ENCODE measurements at regions not wholly inside any gene's neighbourhood (a gene's known extent, or its start where the extent isn't known, plus 50 kb on each side); places are given as distances from the start of the nearest gene placed in this dataset.

DNA sequence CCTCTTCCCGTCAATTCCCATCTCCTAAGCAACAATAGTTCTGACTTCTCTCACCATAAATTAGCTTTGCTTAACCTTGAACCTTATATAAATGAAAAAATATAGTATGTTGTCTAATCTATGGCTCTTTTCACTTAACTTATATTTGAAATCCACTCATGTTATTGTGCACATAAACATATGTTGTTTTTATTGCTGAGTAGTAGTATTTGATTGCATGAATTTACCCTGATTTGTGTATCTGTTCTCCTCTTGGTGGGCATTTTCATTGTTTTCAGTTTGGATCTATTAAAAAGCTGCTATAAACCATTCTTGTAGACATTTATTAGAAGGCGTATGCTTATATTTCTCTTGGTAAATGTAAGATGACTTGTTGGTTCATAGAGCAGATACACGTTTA, 874.3 kb upstream of the ZEB2 start:
- Histone ChIP-seq H3K27me3 (no peaks in the 10 kb centered on the region), H3K4me1 (no peaks in the 10 kb centered on the region), H3K9me3 (no peaks in the 10 kb centered on the region), H3K4me3 (no peak overlapping the region), H3K27ac (no peak overlapping the region), H3K36me3 (no peaks in the 10 kb centered on the region)
- intact Hi-C loops (cut with DNase I; ENCODE audit: low total_unique reads): no loop called here
- TF ChIP-seq POLR2A (IDR thresholded peaks at IDR 0.05): no peak
- no peak for DNase-seq

DNA sequence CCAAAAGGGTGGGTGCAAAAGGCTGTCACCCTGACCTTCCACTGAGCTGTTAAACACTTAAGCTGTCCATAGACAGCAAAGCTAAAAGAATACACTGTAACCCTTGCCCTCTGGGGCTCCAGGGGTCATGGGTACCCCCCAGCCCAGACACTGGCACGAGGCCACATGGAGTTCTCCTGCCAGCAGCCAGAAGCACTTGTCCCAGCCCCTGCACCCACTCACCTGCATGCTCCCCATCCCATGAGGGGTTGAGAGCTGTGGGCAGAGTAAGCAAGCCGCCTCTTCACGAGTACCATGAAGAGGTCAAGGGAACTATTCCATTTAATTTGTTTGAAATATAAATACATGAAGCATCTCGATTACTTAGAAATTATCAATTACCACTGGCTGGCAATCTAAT, 867.1 kb upstream of the ZEB2 start:
- Histone ChIP-seq H3K9me3 (no peaks in the 10 kb centered on the region), H3K4me3 (no peak overlapping the region), H3K4me1 (no peaks in the 10 kb centered on the region), H3K27ac (no peak overlapping the region), H3K27me3 (no peaks in the 10 kb centered on the region), H3K36me3 (no peaks in the 10 kb centered on the region)
- TF ChIP-seq POLR2A (IDR thresholded peaks at IDR 0.05): no peak
- TF ChIP-seq, protein P1, sequence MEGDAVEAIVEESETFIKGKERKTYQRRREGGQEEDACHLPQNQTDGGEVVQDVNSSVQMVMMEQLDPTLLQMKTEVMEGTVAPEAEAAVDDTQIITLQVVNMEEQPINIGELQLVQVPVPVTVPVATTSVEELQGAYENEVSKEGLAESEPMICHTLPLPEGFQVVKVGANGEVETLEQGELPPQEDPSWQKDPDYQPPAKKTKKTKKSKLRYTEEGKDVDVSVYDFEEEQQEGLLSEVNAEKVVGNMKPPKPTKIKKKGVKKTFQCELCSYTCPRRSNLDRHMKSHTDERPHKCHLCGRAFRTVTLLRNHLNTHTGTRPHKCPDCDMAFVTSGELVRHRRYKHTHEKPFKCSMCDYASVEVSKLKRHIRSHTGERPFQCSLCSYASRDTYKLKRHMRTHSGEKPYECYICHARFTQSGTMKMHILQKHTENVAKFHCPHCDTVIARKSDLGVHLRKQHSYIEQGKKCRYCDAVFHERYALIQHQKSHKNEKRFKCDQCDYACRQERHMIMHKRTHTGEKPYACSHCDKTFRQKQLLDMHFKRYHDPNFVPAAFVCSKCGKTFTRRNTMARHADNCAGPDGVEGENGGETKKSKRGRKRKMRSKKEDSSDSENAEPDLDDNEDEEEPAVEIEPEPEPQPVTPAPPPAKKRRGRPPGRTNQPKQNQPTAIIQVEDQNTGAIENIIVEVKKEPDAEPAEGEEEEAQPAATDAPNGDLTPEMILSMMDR (IDR thresholded peaks at IDR 0.05): no peak
- intact Hi-C loops (cut with DNase I; ENCODE audit: low total_unique reads): no loop called here
- no peak for DNase-seq

GRCh38 chr2:145383961-145384360, 864.0 kb upstream of the ZEB2 start:
- H3K36me3 ChIP-seq: no peaks in the 10 kb centered on the region
- no peak overlapping the region for H3K27ac ChIP-seq
- no peak overlapping the region for H3K4me3 ChIP-seq
- no peak for DNase-seq
- no peaks in the 10 kb centered on the region for H3K4me1 ChIP-seq
- intact Hi-C loops (cut with DNase I; ENCODE audit: low total_unique reads): no loop called here
- no peaks in the 10 kb centered on the region for H3K27me3 ChIP-seq
- TF ChIP-seq POLR2A (IDR thresholded peaks at IDR 0.05): no peak
- TF ChIP-seq, protein P1 (IDR thresholded peaks at IDR 0.05): no peak
- no peaks in the 10 kb centered on the region for H3K9me3 ChIP-seq

GRCh38 chr2:145380436-145381017, 860.6 kb upstream of the ZEB2 start:
- Histone ChIP-seq H3K36me3 (no peaks in the 10 kb centered on the region), H3K27ac (no peak overlapping the region), H3K4me1 (no peaks in the 10 kb centered on the region), H3K9me3 (no peaks in the 10 kb centered on the region), H3K27me3 (no peaks in the 10 kb centered on the region), H3K4me3 (no peak overlapping the region)
- TF ChIP-seq, protein P1 (IDR thresholded peaks at IDR 0.05): no peak
- TF ChIP-seq POLR2A (IDR thresholded peaks at IDR 0.05): no peak
- no peak for DNase-seq
- intact Hi-C loops (cut with DNase I; ENCODE audit: low total_unique reads): no loop called here

DNA sequence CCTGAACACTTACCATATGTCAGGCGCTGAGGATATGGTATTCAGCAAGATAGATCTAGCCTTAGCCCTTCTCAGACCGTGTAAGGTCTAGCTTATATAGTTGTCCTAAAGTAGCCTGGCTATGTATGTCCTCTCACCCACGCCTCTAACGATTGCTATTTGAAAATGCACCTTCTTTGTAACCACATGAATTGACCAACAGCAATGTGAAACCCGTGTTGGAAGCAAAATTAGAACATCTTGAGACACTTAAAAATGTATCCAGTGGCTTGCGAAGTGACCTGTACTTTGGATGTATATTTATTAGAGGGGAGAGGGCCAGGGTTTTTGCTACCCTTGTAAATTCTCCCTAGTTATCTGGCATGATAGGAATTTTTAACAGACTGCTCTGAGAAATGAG, 860.0 kb upstream of the ZEB2 start:
- Histone ChIP-seq H3K4me1 (no peaks in the 10 kb centered on the region), H3K27ac (no peak overlapping the region)

More for the DNA sequence above, 860.0 kb upstream of the ZEB2 start:
- DNase-seq: no peak
- intact Hi-C loops (cut with DNase I; ENCODE audit: low total_unique reads): no loop called here
- no peaks in the 10 kb centered on the region for H3K9me3 ChIP-seq
- no peak for TF ChIP-seq POLR2A (IDR thresholded peaks at IDR 0.05)
- TF ChIP-seq, protein P1 (IDR thresholded peaks at IDR 0.05): no peak
- no peaks in the 10 kb centered on the region for H3K27me3 ChIP-seq
- H3K4me3 ChIP-seq: no peak overlapping the region
- no peaks in the 10 kb centered on the region for H3K36me3 ChIP-seq

Measured in uterus (tissue), 3 donors.